ENCODE measurements at regions not wholly inside any gene's neighbourhood (a gene's known extent, or its start where the extent isn't known, plus 50 kb on each side); places are given as distances from the start of the nearest gene placed in this dataset.

DNA sequence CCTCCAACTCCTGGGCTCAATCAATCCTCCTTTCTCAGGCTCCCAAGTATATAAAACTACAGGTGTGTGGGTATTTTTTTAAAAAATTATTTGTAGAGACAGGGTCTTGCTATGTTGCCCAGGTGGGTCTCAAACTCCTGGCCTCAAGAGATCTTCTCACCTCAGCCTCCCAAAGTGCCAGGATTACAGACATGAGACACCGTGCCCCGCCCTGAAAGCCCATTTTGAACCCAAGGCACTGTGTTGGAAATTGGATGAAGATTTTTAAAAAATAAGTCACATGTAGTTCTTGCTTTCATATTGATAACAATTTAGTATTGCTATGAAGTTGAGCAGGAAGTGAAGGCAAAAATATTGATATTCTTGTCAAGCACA, 472.5 kb upstream of the TNP1 start:
- DNase-seq, result no peak
- in situ Hi-C loops (cut with HindIII; ENCODE audit: low pct_ligation_motif_present, low pct_unique_long_range_greater_than_20kb, low sequenced_read_pairs), result no loop called here

GRCh38 chr2:217331523-217332416, 471.9 kb upstream of the TNP1 start:
- no peak for DNase-seq
- in situ Hi-C loops (cut with HindIII; ENCODE audit: low pct_ligation_motif_present, low pct_unique_long_range_greater_than_20kb, low sequenced_read_pairs), result no loop called here

GRCh38 chr2:217330647-217331046, 470.8 kb upstream of the TNP1 start:
- in situ Hi-C loops (cut with HindIII; ENCODE audit: low pct_ligation_motif_present, low pct_unique_long_range_greater_than_20kb, low sequenced_read_pairs), result no loop called here
- DNase-seq, result no peak

DNA sequence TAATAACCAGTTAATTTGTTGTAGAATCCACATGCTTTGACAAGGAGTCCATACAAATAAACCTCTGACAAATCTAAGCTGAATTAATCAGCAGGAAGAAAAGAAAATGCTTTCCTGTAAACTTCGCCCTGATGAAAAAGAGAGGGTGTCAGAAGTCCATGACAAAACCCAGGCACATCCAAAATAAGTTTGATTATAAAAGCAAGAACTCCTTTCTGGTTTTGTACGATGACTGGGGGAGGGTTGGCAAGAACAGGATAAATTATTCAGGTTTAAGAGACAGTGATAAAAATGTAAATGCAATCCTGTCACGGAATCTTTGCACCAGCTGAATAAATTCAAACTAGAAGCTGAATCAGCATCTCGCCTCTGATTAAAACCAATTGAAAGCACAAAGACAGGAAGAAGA, 469.2 kb upstream of the TNP1 start:
- in situ Hi-C loops (cut with HindIII; ENCODE audit: low pct_ligation_motif_present, low pct_unique_long_range_greater_than_20kb, low sequenced_read_pairs), result no loop called here
- no peak for DNase-seq

GRCh38 chr2:217328622-217328978, 468.7 kb upstream of the TNP1 start:
- in situ Hi-C loops (cut with HindIII; ENCODE audit: low pct_ligation_motif_present, low pct_unique_long_range_greater_than_20kb, low sequenced_read_pairs), result no loop called here
- no peak for DNase-seq

GRCh38 chr2:217327953-217328621, 468.2 kb upstream of the TNP1 start:
- in situ Hi-C loops (cut with HindIII; ENCODE audit: low pct_ligation_motif_present, low pct_unique_long_range_greater_than_20kb, low sequenced_read_pairs), result no loop called here
- no peak for DNase-seq

- no peak for DNase-seq
Observed at GRCh38 chr2:217326238-217327022, 466.6 kb upstream of the TNP1 start.

GRCh38 chr2:217325816-217326215, 466.0 kb upstream of the TNP1 start:
- DNase-seq, result no peak
- in situ Hi-C loops (cut with HindIII; ENCODE audit: low pct_ligation_motif_present, low pct_unique_long_range_greater_than_20kb, low sequenced_read_pairs), result no loop called here

More at GRCh38 chr2:217326238-217327022, 466.6 kb upstream of the TNP1 start:
- in situ Hi-C loops (cut with HindIII; ENCODE audit: low pct_ligation_motif_present, low pct_unique_long_range_greater_than_20kb, low sequenced_read_pairs), result no loop called here

DNA sequence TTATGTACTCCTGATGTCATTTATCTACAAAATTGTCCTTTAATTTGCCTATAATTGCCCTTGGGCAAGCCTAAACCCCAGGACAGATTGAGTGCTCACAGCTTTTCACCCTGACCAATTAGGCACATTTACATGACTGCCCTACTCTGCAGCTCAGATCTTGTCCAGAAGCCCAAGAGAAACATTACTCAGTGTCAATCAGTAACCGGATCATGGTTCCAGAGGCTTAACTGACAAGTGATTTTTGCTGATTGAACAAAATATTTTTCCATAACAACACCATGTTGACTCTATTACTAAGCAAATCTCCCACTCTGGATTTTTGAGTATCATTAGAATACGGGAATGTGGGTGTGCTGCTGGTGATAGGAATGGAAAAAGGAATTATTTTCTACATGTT, 465.4 kb upstream of the TNP1 start:
- DNase-seq, result no peak
- in situ Hi-C loops (cut with HindIII; ENCODE audit: low pct_ligation_motif_present, low pct_unique_long_range_greater_than_20kb, low sequenced_read_pairs), result no loop called here

GRCh38 chr2:217316743-217317142, 456.9 kb upstream of the TNP1 start:
- in situ Hi-C loops (cut with HindIII; ENCODE audit: low pct_ligation_motif_present, low pct_unique_long_range_greater_than_20kb, low sequenced_read_pairs), result no loop called here
- DNase-seq, result no peak

DNA sequence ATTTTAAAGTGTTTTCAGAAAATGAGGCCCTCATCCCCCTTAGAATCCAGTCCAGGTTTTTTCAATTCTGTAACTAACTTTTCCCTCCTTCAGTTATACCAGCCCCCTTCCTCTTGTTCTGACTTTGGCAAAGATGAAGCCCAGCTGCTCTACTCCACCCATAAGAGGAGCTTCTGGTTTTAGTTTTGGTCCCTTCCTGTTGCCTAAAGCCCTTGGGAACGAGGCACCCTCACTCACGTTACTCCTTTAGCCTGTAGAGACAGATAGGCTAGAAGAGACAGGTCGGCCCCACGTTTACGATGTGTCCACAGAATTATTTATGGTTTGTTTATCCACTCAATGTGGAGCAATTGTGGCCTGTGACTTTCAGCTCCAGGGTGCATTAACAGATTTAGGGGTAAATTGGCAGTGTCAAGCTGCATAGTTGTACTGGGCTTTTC, 454.2 kb upstream of the TNP1 start:
- in situ Hi-C loops (cut with HindIII; ENCODE audit: low pct_ligation_motif_present, low pct_unique_long_range_greater_than_20kb, low sequenced_read_pairs), result no loop called here
- DNase-seq, result no peak

DNA sequence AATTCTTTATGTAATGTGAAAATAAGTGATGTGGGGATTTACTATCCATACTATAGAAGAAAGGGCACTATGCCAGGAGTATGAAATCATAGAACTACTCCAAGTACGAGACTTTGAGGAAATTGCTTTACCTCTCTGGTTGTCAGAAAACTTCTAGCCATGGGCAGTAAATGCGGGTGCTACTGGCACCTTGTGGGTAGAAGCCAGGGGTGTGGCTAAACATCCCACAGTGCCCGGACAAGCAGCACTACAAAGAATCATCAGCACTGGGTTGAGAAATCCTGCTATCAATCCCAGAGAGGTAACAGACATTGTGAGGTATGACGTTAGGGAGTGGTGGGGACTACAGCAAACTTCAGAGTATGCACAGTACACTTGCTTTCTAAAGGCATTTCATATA, 453.5 kb upstream of the TNP1 start:
- DNase-seq, result no peak
- in situ Hi-C loops (cut with HindIII; ENCODE audit: low pct_ligation_motif_present, low pct_unique_long_range_greater_than_20kb, low sequenced_read_pairs), result no loop called here

- DNase-seq, result no peak
- in situ Hi-C loops (cut with HindIII; ENCODE audit: low pct_ligation_motif_present, low pct_unique_long_range_greater_than_20kb, low sequenced_read_pairs), result no loop called here
Observed at GRCh38 chr2:217309056-217309455, 449.2 kb upstream of the TNP1 start.

- in situ Hi-C loops (cut with HindIII; ENCODE audit: low pct_ligation_motif_present, low pct_unique_long_range_greater_than_20kb, low sequenced_read_pairs), result no loop called here
- no peak for DNase-seq
Observed at GRCh38 chr2:217307023-217307422, 447.2 kb upstream of the TNP1 start.

- no peak for DNase-seq
- in situ Hi-C loops (cut with HindIII; ENCODE audit: low pct_ligation_motif_present, low pct_unique_long_range_greater_than_20kb, low sequenced_read_pairs), result no loop called here
Observed at GRCh38 chr2:217305882-217306281, 446.0 kb upstream of the TNP1 start.

GRCh38 chr2:217304582-217304981, 444.7 kb upstream of the TNP1 start:
- in situ Hi-C loops (cut with HindIII; ENCODE audit: low pct_ligation_motif_present, low pct_unique_long_range_greater_than_20kb, low sequenced_read_pairs), result no loop called here
- no peak for DNase-seq

DNA sequence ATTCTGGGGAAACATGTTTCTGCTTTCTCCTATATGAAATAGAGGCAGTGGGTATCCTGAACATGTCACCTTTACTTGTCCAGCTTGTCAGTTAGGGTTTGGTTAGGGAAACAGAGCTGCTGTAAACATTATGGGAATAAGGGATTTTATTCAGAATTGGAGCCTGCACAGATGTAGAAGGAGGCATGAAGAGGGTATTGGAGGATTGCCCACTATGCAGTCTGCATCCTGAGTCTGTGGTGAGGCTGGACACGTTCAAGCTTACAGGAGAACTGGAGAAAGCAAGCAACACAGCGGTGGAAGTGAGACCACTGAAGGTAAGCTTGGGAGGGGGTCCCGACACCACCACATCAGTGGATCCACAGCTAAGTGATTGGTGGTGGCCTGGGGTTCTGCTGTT, 443.0 kb upstream of the TNP1 start:
- in situ Hi-C loops (cut with HindIII; ENCODE audit: low pct_ligation_motif_present, low pct_unique_long_range_greater_than_20kb, low sequenced_read_pairs), result no loop called here
- DNase-seq, result no peak

DNA sequence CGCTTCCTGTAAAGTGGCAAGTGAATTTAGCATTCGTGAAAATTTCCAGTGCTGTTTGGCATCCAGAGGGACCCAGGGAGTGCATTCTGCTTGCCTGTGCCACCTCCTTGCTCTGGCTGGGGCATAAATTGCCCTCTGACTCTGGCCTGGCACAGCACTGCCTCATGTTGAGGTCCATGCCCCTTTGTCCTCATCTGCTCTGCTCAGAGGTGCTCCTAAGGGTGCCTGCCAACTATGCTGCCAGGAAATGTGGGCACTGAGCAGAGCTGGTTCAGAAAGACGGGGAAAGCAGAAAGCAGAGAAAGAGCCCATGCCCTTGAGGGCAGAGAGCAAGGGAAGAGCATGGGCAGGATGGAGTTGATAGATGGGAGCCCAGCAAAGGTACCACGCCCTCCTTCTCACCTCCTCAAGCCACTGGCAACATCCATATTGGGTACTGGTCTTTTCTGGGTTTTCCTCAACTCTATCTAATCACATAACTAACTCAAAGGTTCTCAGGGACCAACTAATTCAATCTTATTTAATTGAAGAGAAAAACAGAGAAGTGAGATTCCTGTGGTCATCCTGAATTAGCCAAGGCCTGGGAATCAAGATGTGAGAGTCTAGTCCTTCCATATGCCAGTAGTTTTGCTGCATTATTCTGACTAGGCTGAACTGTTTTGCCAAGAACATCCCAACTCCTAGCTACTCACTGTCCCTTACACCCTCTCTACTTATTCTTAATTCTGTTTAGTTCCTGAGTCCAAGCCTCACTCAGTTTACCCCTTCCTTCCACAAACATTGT, 441.5 kb upstream of the TNP1 start:
- in situ Hi-C loops (cut with HindIII; ENCODE audit: low pct_ligation_motif_present, low pct_unique_long_range_greater_than_20kb, low sequenced_read_pairs), result no loop called here
- no peak for DNase-seq

- in situ Hi-C loops (cut with HindIII; ENCODE audit: low pct_ligation_motif_present, low pct_unique_long_range_greater_than_20kb, low sequenced_read_pairs), result no loop called here
- DNase-seq, result no peak
Observed at GRCh38 chr2:217299590-217299989, 439.7 kb upstream of the TNP1 start.

Measured in ACHN (cell line).